ENCODE measurements at regions not wholly inside any gene's neighbourhood (a gene's known extent, or its start where the extent isn't known, plus 50 kb on each side); places are given as distances from the start of the nearest gene placed in this dataset.
A peak's percentile ranks its signal among the peaks of the same experiment; 100 is the strongest.

- no peak for DNase-seq (ENCODE audit: extremely low read depth in 1 of 4, low spot score in 3 of 4)
- no TSS peak for BruUV-seq (replicated peaks)
- no peaks in the 10 kb centered on the region for H3K36me3 ChIP-seq (ENCODE audit: control insufficient read depth, insufficient read depth, low read length)
- H3K4me2 ChIP-seq (ENCODE audit: insufficient read depth, low read length) = no peak overlapping the region
- H3K4me1 ChIP-seq (replicated peaks in 1 of 2; ENCODE audit: control insufficient read depth in 2 of 2, insufficient read depth in 2 of 2, low read length in 2 of 2) = no peaks in the 10 kb centered on the region
- H3K4me3 ChIP-seq = no peak overlapping the region
- no peak overlapping the region; a peak in 1 of 4 replicates for H3K9ac ChIP-seq (ENCODE audit: insufficient read depth in 1 of 2, low read depth in 2 of 2, low read length in 2 of 2)
- H3K79me2 ChIP-seq (ENCODE audit: control insufficient read depth, insufficient read depth, low read length) = no peaks in the 10 kb centered on the region
- TF ChIP-seq ZNF561 (CRISPR knock-in tag; conservative IDR thresholded peaks at IDR 0.05) (no peak), POLR2AphosphoS2 (IDR thresholded peaks at IDR 0.05; ENCODE audit: low read length) (no peak), STAT5A (IDR thresholded peaks at IDR 0.05; ENCODE audit: borderline replicate concordance, low read length) (no peak), TFE3 (CRISPR knock-in tag; IDR thresholded peaks at IDR 0.05) (peak; percentile 86), ZNF146 (CRISPR knock-in tag; IDR thresholded peaks at IDR 0.05; ENCODE audit: unreplicated experiment) (no peak)
- TF ChIP-seq, protein P1, sequence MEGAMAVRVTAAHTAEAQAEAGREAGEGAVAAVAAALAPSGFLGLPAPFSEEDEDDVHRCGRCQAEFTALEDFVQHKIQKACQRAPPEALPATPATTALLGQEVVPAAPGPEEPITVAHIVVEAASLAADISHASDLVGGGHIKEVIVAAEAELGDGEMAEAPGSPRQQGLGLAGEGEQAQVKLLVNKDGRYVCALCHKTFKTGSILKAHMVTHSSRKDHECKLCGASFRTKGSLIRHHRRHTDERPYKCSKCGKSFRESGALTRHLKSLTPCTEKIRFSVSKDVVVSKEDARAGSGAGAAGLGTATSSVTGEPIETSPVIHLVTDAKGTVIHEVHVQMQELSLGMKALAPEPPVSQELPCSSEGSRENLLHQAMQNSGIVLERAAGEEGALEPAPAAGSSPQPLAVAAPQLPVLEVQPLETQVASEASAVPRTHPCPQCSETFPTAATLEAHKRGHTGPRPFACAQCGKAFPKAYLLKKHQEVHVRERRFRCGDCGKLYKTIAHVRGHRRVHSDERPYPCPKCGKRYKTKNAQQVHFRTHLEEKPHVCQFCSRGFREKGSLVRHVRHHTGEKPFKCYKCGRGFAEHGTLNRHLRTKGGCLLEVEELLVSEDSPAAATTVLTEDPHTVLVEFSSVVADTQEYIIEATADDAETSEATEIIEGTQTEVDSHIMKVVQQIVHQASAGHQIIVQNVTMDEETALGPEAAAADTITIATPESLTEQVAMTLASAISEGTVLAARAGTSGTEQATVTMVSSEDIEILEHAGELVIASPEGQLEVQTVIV (CRISPR knock-in tag; IDR thresholded peaks at IDR 0.05; ENCODE audit: borderline replicate concordance) = no peak
- ATAC-seq = no peak
- H3K27ac ChIP-seq (ENCODE audit: extremely low read depth, low read depth, low read length) = no peak overlapping the region
- FAIRE-seq = no peak
- H3K9me3 ChIP-seq (replicated peaks; ENCODE audit: control insufficient read depth, insufficient read depth, low read depth, low read length) = no peaks in the 10 kb centered on the region
- no peaks in the 10 kb centered on the region for H3K9me1 ChIP-seq (ENCODE audit: control insufficient read depth, insufficient read depth, low read length)
- POLR2A ChIA-PET = interaction anchor here (0.7 kb wide), 1 partner anchor 11 kb away, joined by 3 read pairs; no protein-coding TSS in a partner anchor
- intact Hi-C loops (cut with micrococcal nuclease) (no loop called here), in situ Hi-C loops (cut with MboI) (no loop called here)
- H2AFZ ChIP-seq (ENCODE audit: low read depth, low read length) = no peak overlapping the region
- H4K20me1 ChIP-seq (replicated peaks; ENCODE audit: control insufficient read depth, insufficient read depth, low read length) = no peaks in the 10 kb centered on the region
- CTCF ChIA-PET (ENCODE audit: low intra/inter-chr PET ratio) = no interaction called here
- WGBS (ENCODE audit: insufficient coverage, low coverage, missing lambda C conversion rate) = 0% methylated on average over 10 of the region's 11 CpGs
- peaks cover 0 to 28% of the 10 kb centered on the region in 2 experiments; a peak in 3 of 5 replicates for H3K27me3 ChIP-seq (ENCODE audit: control insufficient read depth in 2 of 2, insufficient read depth in 2 of 2, low read length in 2 of 2)
These were observed 106.0 kb downstream of the TRIM29 start for GRCh38 chr11:120031612-120032600.

Data from K562 (cell line).